HepG2 (cell line): ENCODE measurements at regions not wholly inside any gene's neighbourhood (a gene's known extent, or its start where the extent isn't known, plus 50 kb on each side); places are given as distances from the start of the nearest gene placed in this dataset.

Source experiments
- KDM1A ChIP-seq: IDR thresholded peaks from 2 replicates; pipeline ENCODE4 v1.6.1; 2016; ENCODE audit warnings: missing compliant biosample characterization
- KDM4B ChIP-seq: sonication (generic); formaldehyde crosslinking; IDR thresholded peaks from 2 replicates; pipeline ENCODE4 v1.4.0; 2020; ENCODE audit warnings: missing genetic modification reagents
- KDM5B ChIP-seq: sonication (generic); formaldehyde crosslinking; IDR thresholded peaks from 2 replicates; pipeline ENCODE4 v1.4.0; 2020; ENCODE audit warnings: missing genetic modification reagents, mild to moderate bottlenecking, borderline replicate concordance
- MTA1 ChIP-seq: sonication (generic); formaldehyde crosslinking; IDR thresholded peaks from 2 replicates; pipeline ENCODE4 v1.4.0; 2020; ENCODE audit warnings: missing genetic modification reagents, mild to moderate bottlenecking, borderline replicate concordance
- NR2C2 ChIP-seq: sonication (generic); formaldehyde crosslinking; IDR thresholded peaks from 2 replicates; pipeline ENCODE4 v1.4.0; 2020; ENCODE audit warnings: missing genetic modification reagents, mild to moderate bottlenecking, moderate library complexity, borderline replicate concordance
- NR2F6 ChIP-seq, 2 experiments: IDR thresholded peaks; 2 replicates each; pipeline ENCODE4 v1.6.1; 2016; ENCODE audit warnings: antibody characterized with exemption in 1 of 2, mild to moderate bottlenecking in 1 of 2
- RXRA ChIP-seq: sonication (generic); formaldehyde crosslinking; IDR thresholded peaks from 2 replicates; pipeline ENCODE4 v1.5.1; 2020; ENCODE audit warnings: missing genetic modification reagents
- SP2 ChIP-seq: sonication (generic); formaldehyde crosslinking; IDR thresholded peaks from 2 replicates; pipeline ENCODE4 v1.5.1; 2020; ENCODE audit warnings: mild to moderate bottlenecking, missing genetic modification reagents
- SRSF1 ChIP-seq: fragments of 200-400 bp; formaldehyde crosslinking; optimal IDR thresholded peaks from 2 replicates; pipeline ENCODE3; 2017; ENCODE audit warnings: mild to moderate bottlenecking, low read depth, low read length, moderate library complexity
- ZNF121 ChIP-seq: sonication (generic); formaldehyde crosslinking; IDR thresholded peaks from 2 replicates; pipeline ENCODE4 v1.5.0; 2020; ENCODE audit warnings: mild to moderate bottlenecking, missing genetic modification reagents
- ZNF609 ChIP-seq: sonication (generic); formaldehyde crosslinking; IDR thresholded peaks from 2 replicates; pipeline ENCODE4 v1.4.0; 2020; ENCODE audit warnings: mild to moderate bottlenecking, missing genetic modification reagents, borderline replicate concordance
- ZNF746 ChIP-seq: sonication (generic); formaldehyde crosslinking; IDR thresholded peaks from 2 replicates; pipeline ENCODE4 v1.8.0; 2022; ENCODE audit warnings: mild to moderate bottlenecking, missing genetic modification reagents
- TF ChIP-seq, protein P1 (sequence below): IDR thresholded peaks from 2 replicates; pipeline ENCODE4 v1.6.1; 2016; ENCODE audit warnings: low read depth, missing genetic modification reagents, missing compliant biosample characterization
- TF ChIP-seq, protein P2 (sequence below): sonication (generic); formaldehyde crosslinking; IDR thresholded peaks from 2 replicates; pipeline ENCODE4 v1.4.0; 2020; ENCODE audit warnings: missing genetic modification reagents, borderline replicate concordance

- 0 out of 2 replicates have a peak, but pooled peaks have one; percentile 53 for TF ChIP-seq ZNF609 (CRISPR knock-in tag)
- TF ChIP-seq, protein P1, sequence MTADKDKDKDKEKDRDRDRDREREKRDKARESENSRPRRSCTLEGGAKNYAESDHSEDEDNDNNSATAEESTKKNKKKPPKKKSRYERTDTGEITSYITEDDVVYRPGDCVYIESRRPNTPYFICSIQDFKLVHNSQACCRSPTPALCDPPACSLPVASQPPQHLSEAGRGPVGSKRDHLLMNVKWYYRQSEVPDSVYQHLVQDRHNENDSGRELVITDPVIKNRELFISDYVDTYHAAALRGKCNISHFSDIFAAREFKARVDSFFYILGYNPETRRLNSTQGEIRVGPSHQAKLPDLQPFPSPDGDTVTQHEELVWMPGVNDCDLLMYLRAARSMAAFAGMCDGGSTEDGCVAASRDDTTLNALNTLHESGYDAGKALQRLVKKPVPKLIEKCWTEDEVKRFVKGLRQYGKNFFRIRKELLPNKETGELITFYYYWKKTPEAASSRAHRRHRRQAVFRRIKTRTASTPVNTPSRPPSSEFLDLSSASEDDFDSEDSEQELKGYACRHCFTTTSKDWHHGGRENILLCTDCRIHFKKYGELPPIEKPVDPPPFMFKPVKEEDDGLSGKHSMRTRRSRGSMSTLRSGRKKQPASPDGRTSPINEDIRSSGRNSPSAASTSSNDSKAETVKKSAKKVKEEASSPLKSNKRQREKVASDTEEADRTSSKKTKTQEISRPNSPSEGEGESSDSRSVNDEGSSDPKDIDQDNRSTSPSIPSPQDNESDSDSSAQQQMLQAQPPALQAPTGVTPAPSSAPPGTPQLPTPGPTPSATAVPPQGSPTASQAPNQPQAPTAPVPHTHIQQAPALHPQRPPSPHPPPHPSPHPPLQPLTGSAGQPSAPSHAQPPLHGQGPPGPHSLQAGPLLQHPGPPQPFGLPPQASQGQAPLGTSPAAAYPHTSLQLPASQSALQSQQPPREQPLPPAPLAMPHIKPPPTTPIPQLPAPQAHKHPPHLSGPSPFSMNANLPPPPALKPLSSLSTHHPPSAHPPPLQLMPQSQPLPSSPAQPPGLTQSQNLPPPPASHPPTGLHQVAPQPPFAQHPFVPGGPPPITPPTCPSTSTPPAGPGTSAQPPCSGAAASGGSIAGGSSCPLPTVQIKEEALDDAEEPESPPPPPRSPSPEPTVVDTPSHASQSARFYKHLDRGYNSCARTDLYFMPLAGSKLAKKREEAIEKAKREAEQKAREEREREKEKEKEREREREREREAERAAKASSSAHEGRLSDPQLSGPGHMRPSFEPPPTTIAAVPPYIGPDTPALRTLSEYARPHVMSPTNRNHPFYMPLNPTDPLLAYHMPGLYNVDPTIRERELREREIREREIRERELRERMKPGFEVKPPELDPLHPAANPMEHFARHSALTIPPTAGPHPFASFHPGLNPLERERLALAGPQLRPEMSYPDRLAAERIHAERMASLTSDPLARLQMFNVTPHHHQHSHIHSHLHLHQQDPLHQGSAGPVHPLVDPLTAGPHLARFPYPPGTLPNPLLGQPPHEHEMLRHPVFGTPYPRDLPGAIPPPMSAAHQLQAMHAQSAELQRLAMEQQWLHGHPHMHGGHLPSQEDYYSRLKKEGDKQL (CRISPR knock-in tag): no peak
- TF ChIP-seq KDM5B: peak; percentile 38; the same call in 1 of the 2 replicates
- TF ChIP-seq, protein P2, sequence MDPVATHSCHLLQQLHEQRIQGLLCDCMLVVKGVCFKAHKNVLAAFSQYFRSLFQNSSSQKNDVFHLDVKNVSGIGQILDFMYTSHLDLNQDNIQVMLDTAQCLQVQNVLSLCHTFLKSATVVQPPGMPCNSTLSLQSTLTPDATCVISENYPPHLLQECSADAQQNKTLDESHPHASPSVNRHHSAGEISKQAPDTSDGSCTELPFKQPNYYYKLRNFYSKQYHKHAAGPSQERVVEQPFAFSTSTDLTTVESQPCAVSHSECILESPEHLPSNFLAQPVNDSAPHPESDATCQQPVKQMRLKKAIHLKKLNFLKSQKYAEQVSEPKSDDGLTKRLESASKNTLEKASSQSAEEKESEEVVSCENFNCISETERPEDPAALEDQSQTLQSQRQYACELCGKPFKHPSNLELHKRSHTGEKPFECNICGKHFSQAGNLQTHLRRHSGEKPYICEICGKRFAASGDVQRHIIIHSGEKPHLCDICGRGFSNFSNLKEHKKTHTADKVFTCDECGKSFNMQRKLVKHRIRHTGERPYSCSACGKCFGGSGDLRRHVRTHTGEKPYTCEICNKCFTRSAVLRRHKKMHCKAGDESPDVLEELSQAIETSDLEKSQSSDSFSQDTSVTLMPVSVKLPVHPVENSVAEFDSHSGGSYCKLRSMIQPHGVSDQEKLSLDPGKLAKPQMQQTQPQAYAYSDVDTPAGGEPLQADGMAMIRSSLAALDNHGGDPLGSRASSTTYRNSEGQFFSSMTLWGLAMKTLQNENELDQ (CRISPR knock-in tag): no peak
- TF ChIP-seq RXRA (CRISPR knock-in tag): 0 out of 2 replicates have a peak, but pooled peaks have one; percentile 31
- TF ChIP-seq MTA1 (CRISPR knock-in tag): peak; percentile 78; the same call in 1 of the 2 replicates
- TF ChIP-seq SP2 (CRISPR knock-in tag): no peak
- peak; percentile 54; the same call in 1 of the 2 replicates for TF ChIP-seq NR2C2
- no peak for TF ChIP-seq KDM1A (CRISPR knock-in tag)
- no peak for TF ChIP-seq KDM4B (CRISPR knock-in tag)
- 0 out of 2 replicates have a peak, but pooled peaks have one; percentile 41 for TF ChIP-seq ZNF746
- TF ChIP-seq SRSF1: no peak
- TF ChIP-seq ZNF121 (CRISPR knock-in tag): 0 out of 2 replicates have a peak, but pooled peaks have one; percentile 33
- peak; percentile 58 for TF ChIP-seq NR2F6 (IDR thresholded peaks at IDR 0.05)
- TF ChIP-seq NR2F6 (CRISPR knock-in tag; IDR thresholded peaks at IDR 0.05): no peak; the same call in none of the 2 replicates
These were observed 146.0 kb upstream of the IER5L start (continued) for GRCh38 chr9:129323999-129324553.
